Stimulated activated CD4-positive, alpha-beta T cell treated with anti-CD3 and anti-CD28 coated beads, Interleukin-1b, Interleukin-23, amount 100 ng/mL, for 24 hours (primary cell): ENCODE measurements at regions not wholly inside any gene's neighbourhood (a gene's known extent, or its start where the extent isn't known, plus 50 kb on each side); places are given as distances from the start of the nearest gene placed in this dataset.

Experiments
- DNase-seq, 4 experiments: peaks; one replicate each; pipeline ENCODE4 v3.0.0-alpha.2; 2020; ENCODE audit warnings: low read depth in 4 of 4, low spot score in 1 of 4

DNA sequence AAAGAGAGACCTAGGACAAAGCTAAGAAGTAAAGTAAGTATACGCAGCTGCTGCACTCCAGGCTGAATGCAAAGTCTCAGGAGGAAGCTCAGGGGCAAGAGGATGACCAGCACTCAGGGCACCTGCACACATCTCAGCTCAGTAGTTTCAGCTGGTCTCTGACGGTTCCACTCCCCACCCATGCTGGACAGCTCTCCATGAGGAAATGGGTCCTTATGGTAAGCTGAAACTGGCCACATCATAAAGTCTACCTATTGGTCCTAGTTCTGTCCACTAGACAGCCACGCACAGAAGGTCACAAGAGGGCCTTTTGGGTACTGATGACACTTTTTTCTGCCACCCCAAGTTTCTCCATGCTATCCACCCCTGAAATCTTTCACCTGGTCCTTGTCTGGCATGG is 215.3 kb downstream of the TTC32 start:
- no peak for DNase-seq

GRCh38 chr2:19685731-19686130 is 216.1 kb downstream of the TTC32 start:
- no peak for DNase-seq

GRCh38 chr2:19684516-19684915 is 217.3 kb downstream of the TTC32 start:
- DNase-seq = no peak

DNA sequence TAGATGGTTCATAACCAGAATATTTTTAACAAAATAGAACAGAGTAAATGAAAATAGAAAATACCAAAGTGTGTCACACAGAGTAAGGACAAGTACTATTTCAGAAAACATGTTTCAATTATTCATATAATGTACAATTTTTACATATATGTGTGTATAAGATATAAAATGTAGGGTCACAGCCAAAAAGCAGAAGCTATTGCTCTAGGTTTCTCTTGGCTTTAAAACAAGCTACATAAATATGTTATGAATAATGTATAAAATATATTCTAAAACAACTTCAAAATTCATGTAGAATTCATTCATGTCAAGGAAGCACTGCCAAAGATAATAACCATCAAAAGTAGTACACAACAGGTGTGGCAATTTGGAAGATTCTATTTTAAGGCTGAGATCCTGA is 218.2 kb downstream of the TTC32 start:
- no peak for DNase-seq

DNA sequence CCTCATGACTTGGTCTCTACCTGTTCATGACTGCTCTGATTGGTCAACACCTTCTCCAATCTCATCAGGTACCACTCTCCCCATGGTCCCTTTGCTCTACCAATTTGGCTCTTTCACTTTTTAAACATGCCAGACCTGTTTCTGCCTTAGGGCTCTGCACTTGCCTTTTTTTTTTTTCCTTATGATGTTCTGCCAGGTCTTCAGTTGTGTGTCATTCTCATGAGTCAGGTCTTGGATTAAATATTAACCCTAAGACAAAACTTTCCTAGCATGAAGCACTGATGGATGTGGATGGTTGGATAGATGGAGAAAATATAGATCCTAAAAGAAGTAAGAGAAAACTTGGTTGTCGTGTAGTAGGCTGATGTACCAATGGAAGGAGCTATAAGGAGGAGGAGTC is 219.3 kb downstream of the TTC32 start:
- no peak for DNase-seq

DNA sequence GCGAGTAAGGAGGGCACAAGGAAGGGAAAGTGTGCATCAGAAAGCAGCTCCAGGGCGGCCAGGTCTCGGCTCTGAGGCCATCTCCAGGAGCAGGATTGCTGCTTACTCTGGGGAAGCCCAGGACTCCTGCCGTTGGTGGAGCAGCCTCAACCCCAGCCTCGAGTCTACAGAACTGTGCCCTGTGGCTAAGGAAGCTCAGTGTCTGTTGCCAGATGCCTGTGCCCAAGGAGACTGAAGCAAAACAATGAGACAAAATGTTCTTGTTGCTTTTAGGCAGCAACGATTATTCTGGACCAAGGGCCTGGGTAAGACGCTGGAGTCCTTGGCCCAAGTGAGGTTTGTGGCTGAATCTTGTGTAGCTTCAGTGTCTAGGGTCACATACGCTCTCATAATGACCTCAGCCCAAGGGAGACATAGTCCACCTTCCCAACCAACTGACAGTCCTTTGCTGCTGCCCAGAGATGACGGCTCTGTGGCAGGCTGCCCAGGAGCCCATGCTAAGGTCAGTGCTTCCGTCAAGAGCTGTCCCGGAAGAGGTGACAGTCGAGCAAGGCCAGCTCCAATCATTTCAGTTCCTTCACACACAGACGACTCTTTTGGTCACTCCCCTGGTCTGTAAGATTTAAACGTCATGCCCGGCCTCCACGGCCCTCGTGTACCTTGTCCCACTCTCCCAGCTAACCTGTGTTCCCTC is 223.8 kb downstream of the TTC32 start:
- no peak for DNase-seq

GRCh38 chr2:19677215-19677777 is 224.5 kb downstream of the TTC32 start:
- DNase-seq = no peak

GRCh38 chr2:19676770-19677169 is 225.0 kb downstream of the TTC32 start:
- DNase-seq = no peak

DNA sequence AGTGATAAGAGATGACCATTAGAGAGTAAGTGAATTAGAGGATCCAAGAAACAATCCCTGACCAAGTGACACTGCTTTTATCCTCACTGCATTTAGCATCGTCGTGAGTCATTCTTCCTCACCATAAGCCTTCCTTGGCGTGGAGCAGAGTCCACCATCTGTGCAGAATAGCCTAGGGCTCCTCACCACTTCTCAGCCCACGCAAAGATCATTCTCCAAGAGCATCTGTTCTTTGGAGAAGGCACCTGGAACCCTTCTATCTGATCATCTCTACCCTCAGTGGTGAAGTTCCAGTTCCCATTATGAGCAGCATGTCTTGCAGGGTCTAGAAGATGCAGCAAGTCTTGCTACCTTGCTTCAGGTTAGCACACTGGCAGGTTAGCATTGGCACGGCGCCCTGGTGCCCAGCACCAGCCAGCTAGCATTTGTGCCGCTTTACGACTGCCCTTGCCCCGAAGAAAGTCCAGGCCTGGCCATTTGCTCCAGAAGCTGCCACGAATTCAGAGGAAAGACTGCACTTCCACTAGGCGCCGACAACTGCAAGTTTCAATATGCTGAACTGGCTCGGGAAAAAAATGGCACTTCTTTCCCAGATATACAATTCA is 225.8 kb downstream of the TTC32 start:
- no peak for DNase-seq

GRCh38 chr2:19675003-19675629 is 226.7 kb downstream of the TTC32 start:
- no peak for DNase-seq

DNA sequence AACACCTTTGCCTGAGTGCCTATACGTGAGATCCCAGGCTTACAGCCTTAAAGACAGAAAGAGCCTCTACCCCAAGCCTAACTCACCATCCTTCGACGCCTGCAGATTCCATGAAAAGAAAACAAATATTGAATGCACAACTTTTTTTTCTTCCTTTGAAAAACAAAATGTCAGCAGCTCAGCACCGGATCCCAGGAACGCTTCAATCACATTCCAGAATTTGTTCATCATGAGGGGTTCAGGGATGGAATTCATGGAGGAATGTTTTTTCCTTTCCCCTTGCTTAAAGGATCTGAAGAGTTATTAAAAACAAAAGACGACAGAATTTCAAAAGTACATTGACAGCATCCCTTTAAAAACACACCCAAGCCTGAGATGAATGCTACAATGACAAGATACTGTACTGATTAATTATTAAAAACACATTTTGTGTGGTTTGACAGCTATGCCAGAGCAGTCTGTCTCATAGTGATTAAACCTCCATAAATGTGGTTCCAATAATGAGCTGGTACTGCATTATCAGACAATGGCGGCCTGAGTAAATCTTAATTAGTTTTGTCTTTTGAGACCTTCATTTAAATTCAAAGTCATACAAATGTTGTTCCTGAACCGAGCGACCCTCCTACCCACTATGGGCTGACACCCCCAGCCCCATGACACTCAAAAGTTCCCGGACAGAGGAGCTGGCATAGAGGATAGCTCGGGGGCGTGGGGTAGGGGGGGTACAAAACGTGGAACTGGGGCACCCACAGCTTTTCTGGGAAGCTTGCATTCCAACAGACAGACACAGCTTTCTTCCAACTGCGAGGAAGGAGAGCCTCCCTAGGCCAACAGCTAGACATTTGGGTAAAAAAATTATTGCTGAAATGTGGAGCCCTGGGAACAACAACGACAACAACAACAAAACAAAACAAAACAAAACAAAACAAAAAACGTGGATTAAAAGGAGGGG is 227.5 kb downstream of the TTC32 start:
- DNase-seq = no peak

DNA sequence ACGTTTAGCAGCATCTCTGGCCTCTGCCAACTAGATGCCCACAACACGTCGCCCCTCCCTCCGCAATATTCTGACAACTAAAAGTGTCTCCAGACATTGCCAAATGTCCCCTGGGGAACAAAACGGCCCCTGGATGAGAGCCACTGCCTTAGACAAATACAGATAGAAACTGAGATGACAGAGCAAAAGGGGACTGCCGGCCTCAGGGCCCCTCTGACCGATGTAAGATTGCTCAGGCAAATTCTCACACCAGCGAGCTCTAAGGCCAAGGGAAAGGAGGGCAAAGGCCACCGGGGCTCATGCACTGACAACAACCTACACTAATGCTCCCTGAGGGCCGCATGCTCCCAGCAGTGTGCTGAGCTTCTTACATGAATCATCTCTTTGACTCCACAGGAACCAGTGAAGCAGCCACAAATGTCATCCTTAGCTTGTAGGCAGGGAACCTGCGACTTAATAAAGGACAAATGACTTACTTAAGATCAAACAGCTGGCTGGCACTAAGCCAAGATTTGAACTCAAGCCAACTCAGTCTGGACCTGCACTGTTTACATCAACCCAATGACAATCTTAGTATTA is 228.5 kb downstream of the TTC32 start:
- no peak for DNase-seq

- DNase-seq = no peak
These were observed 229.9 kb downstream of the TTC32 start for GRCh38 chr2:19671916-19672315.

- DNase-seq = no peak
These were observed 230.5 kb downstream of the TTC32 start for GRCh38 chr2:19671311-19671710.

DNA sequence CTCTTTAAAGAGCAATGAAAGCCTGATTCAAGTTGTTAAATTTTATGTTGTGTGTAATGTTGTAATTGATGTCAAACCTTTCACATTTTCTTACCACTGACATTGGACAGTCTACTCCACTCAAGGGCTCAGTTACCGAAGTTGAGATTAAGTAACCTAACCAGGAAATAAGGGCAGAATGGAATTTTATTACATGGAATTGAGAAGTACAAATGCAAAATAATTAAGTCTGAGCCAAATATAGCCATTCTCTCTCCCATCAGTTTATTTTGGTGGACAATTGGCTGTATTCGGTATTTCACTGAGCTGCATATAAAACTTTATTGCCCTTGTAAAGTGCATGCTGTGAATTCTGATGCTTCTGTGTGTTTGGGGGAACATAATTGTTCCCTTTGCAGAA is 231.5 kb downstream of the TTC32 start:
- no peak for DNase-seq

GRCh38 chr2:19669559-19669958 is 232.2 kb downstream of the TTC32 start:
- DNase-seq = no peak

GRCh38 chr2:19669126-19669525 is 232.7 kb downstream of the TTC32 start:
- no peak for DNase-seq

- no peak for DNase-seq
These were observed 234.2 kb downstream of the TTC32 start for GRCh38 chr2:19667536-19667949.

GRCh38 chr2:19667085-19667484 is 234.7 kb downstream of the TTC32 start:
- DNase-seq = no peak

GRCh38 chr2:19664646-19665045 is 237.1 kb downstream of the TTC32 start:
- DNase-seq = no peak
